HepG2 (cell line): ENCODE measurements at regions not wholly inside any gene's neighbourhood (a gene's known extent, or its start where the extent isn't known, plus 50 kb on each side); places are given as distances from the start of the nearest gene placed in this dataset.

ENCODE experiments used
- ATAC-seq: fragments of 200-7000 bp; cut with Tn5 transposase; 3 replicates; pipeline ENCODE4 v1.9.1; 2020; ENCODE audit warnings: mild to moderate bottlenecking, moderate library complexity
- BruUV-seq: library from RNA; stranded (reverse); fragments of 400-500 nt; replicated peaks from 2 replicates; lab custom pipeline; 2021; lab: Mats Ljungman, UMichigan
- CTCF ChIA-PET: fragments of 300-600 bp; formaldehyde crosslinking; extraction: SDS; loops from one replicate; lab custom pipeline; 2021; ENCODE audit warnings: low total read pairs, inconsistent platforms, low intra/inter-chr PET ratio; lab: Yijun Ruan, JAX
- POLR2A ChIA-PET: fragments of 350-600 bp; sonication (Branson Sonifier 250); formaldehyde crosslinking; loops from one replicate; lab custom pipeline; 2020; ENCODE audit warnings: antibody characterized with exemption, inconsistent platforms; lab: Yijun Ruan, JAX
- DNase-seq: peaks from one replicate; pipeline ENCODE4 v3.0.0-alpha.2; 2015; ENCODE audit warnings: low spot score
- FAIRE-seq: peaks from 3 replicates; lab custom pipeline; 2011; peaks lifted over from hg19 to GRCh38; lab: Jason Lieb, UNC
- H2AFZ ChIP-seq: one replicate; pipeline ENCODE4 v1.6.1; 2011; ENCODE audit warnings: low read length, inconsistent platforms
- H3K27ac ChIP-seq: fragments of 300-600 bp; 3 replicates; pipeline ENCODE4 v1.8.0; 2011; ENCODE audit warnings: mixed run types, mild to moderate bottlenecking, mixed read lengths, low read length, inconsistent platforms; ENCODE audit not compliant: insufficient read depth; ENCODE audit errors: extremely low read length
- H3K27me3 ChIP-seq, 2 experiments: fragments of 200-600 bp in 1 of 2; 2 replicates in 1 of 2; 3 replicates in 1 of 2; pipeline versions ENCODE4 v1.6.0 to v1.8.0; 2011; ENCODE audit warnings: low read length in 2 of 2, mild to moderate bottlenecking in 2 of 2, moderate library complexity in 2 of 2, inconsistent platforms in 1 of 2; ENCODE audit not compliant: insufficient read depth in 2 of 2, control insufficient read depth in 1 of 2
- H3K36me3 ChIP-seq, 2 experiments: fragments of 200-600 bp in 1 of 2; replicated peaks in 1 of 2; 2 replicates in 1 of 2; 3 replicates in 1 of 2; pipeline versions ENCODE4 v1.5.1 to v1.8.0; 2011; ENCODE audit warnings: low read length in 2 of 2, inconsistent platforms in 1 of 2; ENCODE audit not compliant: insufficient read depth in 2 of 2, control insufficient read depth in 1 of 2
- H3K4me1 ChIP-seq: 2 replicates; pipeline ENCODE4 v1.5.1; 2012; ENCODE audit warnings: low read length, inconsistent platforms; ENCODE audit not compliant: insufficient read depth
- H3K4me2 ChIP-seq: 2 replicates; pipeline ENCODE4 v1.6.0; 2011; ENCODE audit warnings: low read depth, low read length, inconsistent platforms
- H3K4me3 ChIP-seq, 3 experiments: fragments of 200-600 bp in 1 of 3; sonication (generic), shearing (Covaris generic) in 1 of 3; replicated peaks in 1 of 3; 2 replicates each; pipeline ENCODE4 v1.5.1; 2011 to 2016; ENCODE audit warnings: low read length in 3 of 3, inconsistent platforms in 2 of 3, low read depth in 2 of 3, mild to moderate bottlenecking in 2 of 3, control low read depth in 1 of 3, mixed read lengths in 1 of 3; ENCODE audit not compliant: insufficient read depth in 1 of 3
- H3K79me2 ChIP-seq: one replicate; pipeline ENCODE4 v1.6.1; 2011; ENCODE audit warnings: low read length, inconsistent platforms; ENCODE audit not compliant: insufficient read depth
- H3K9ac ChIP-seq: 2 replicates; pipeline ENCODE4 v1.6.0; 2011; ENCODE audit warnings: mild to moderate bottlenecking, low read depth, low read length, inconsistent platforms; ENCODE audit not compliant: insufficient read depth
- H3K9me3 ChIP-seq: 2 replicates; pipeline ENCODE4 v1.5.1; 2012; ENCODE audit warnings: mild to moderate bottlenecking, low read length
- H4K20me1 ChIP-seq: 2 replicates; pipeline ENCODE4 v1.6.0; 2011; ENCODE audit warnings: inconsistent platforms, mild to moderate bottlenecking, low read length, moderate library complexity; ENCODE audit not compliant: insufficient read depth
- KIAA2018 ChIP-seq: sonication (generic); formaldehyde crosslinking; IDR thresholded peaks from 2 replicates; pipeline ENCODE4 v1.5.0; 2020; ENCODE audit warnings: mild to moderate bottlenecking, missing genetic modification reagents, borderline replicate concordance
- KLF15 ChIP-seq: sonication (generic); formaldehyde crosslinking; IDR thresholded peaks from 2 replicates; pipeline ENCODE4 v1.8.1; 2023; ENCODE audit warnings: borderline replicate concordance, mild to moderate bottlenecking, inconsistent platforms, missing genetic modification reagents, mixed read lengths
- SKI ChIP-seq: fragments of 450-650 bp; IDR thresholded peaks from one replicate; pipeline ENCODE4 v1.6.1; 2018; ENCODE audit warnings: mild to moderate bottlenecking; ENCODE audit not compliant: partially characterized antibody
- XBP1 ChIP-seq: sonication (generic); formaldehyde crosslinking; IDR thresholded peaks from 2 replicates; pipeline ENCODE4 v1.5.0; 2020; ENCODE audit warnings: missing genetic modification reagents
- ZNF564 ChIP-seq: sonication (generic); formaldehyde crosslinking; IDR thresholded peaks from 2 replicates; pipeline ENCODE4 v1.8.1; 2023; ENCODE audit warnings: mild to moderate bottlenecking, missing genetic modification reagents
- ZNF616 ChIP-seq: sonication (generic); formaldehyde crosslinking; IDR thresholded peaks from 2 replicates; pipeline ENCODE4 v1.5.0; 2020; ENCODE audit warnings: low read depth, mild to moderate bottlenecking, missing genetic modification reagents
- ZNF646 ChIP-seq: sonication (generic); formaldehyde crosslinking; IDR thresholded peaks from 2 replicates; pipeline ENCODE4 v1.9.0; 2021; ENCODE audit warnings: mild to moderate bottlenecking, missing genetic modification reagents
- ZNF777 ChIP-seq: sonication (generic); formaldehyde crosslinking; IDR thresholded peaks from 2 replicates; pipeline ENCODE4 v1.4.0; 2020; ENCODE audit warnings: missing genetic modification reagents
- WGBS: methylation state at CpG from one replicate; pipeline ENCODE4 v1.1.6; 2017; ENCODE audit warnings: low lambda C conversion rate; 5-methylcytosine and 5-hydroxymethylcytosine counted together
- in situ Hi-C: cut with HindIII; loops from 2 replicates; pipeline ENCODE4 v1.10.0; 2017; ENCODE audit warnings: low pct_unique_long_range_greater_than_20kb; ENCODE audit not compliant: extremely low pct_ligation_motif_present
- intact Hi-C: fragments of 100-400 bp; cut with micrococcal nuclease; formaldehyde crosslinking; loops from one replicate; pipeline ENCODE4 v1.10.0; 2022; ENCODE audit not compliant: unreplicated experiment

GRCh38 chr4:54902271-54902670 is 223.1 kb downstream of the KDR start (continued):
- TF ChIP-seq ZNF646 (CRISPR knock-in tag): no peak
- TF ChIP-seq XBP1 (CRISPR knock-in tag): no peak
- TF ChIP-seq SKI: no peak
- no peak for TF ChIP-seq ZNF564 (CRISPR knock-in tag)
- TF ChIP-seq KLF15 (CRISPR knock-in tag): no peak

GRCh38 chr4:54901202-54901601 is 224.2 kb downstream of the KDR start:
- H3K4me1 ChIP-seq: no peaks in the 10 kb centered on the region
- 100% methylated on average over 1 of the region's 1 CpG for WGBS
- FAIRE-seq (no peak), ATAC-seq (no peak), DNase-seq (no peak)
- intact Hi-C loops (no loop called here), in situ Hi-C loops (no loop called here)
- ChIA-PET POLR2A (no interaction called here), CTCF (no interaction called here)
- no peak overlapping the region for H3K4me3 ChIP-seq
- H4K20me1 ChIP-seq: no peaks in the 10 kb centered on the region
- H3K79me2 ChIP-seq: no peaks in the 10 kb centered on the region
- H3K9me3 ChIP-seq: peaks cover 4% of the 10 kb centered on the region; the same call in 1 of the 2 replicates
- no peaks in the 10 kb centered on the region for H3K27me3 ChIP-seq
- H3K4me2 ChIP-seq: no peak overlapping the region
- H3K27ac ChIP-seq: no peak overlapping the region
- no peaks in the 10 kb centered on the region for H3K36me3 ChIP-seq
- H2AFZ ChIP-seq: no peak overlapping the region
- no TSS peak for BruUV-seq
- no peak overlapping the region for H3K9ac ChIP-seq
- TF ChIP-seq ZNF777 (CRISPR knock-in tag): no peak
- TF ChIP-seq KIAA2018 (CRISPR knock-in tag): no peak
- no peak for TF ChIP-seq ZNF616 (CRISPR knock-in tag)
